Ovary (tissue), 3 donors: ENCODE measurements at regions not wholly inside any gene's neighbourhood (a gene's known extent, or its start where the extent isn't known, plus 50 kb on each side); places are given as distances from the start of the nearest gene placed in this dataset.
"Not testable (repeated sequence)": the region's sequence is repeated elsewhere in the genome, so short reads cannot be mapped to it uniquely, and the experiment has no call there.

Experiments used
- CTCF ChIP-seq, 3 donors: fragments of 450-650 bp in 2 of 3; fragments of 200-600 bp in 1 of 3; IDR thresholded peaks; one replicate each; pipeline versions ENCODE4 v1.5.1 to v1.8.0; 2016 to 2022; ENCODE audit warnings: antibody characterized with exemption in 3 of 3, mild to moderate bottlenecking in 1 of 3
- EP300 ChIP-seq: sonication (generic); formaldehyde crosslinking; IDR thresholded peaks from one replicate; pipeline ENCODE4 v1.6.1; 2017; ENCODE audit warnings: antibody characterized with exemption
- donor health status: DM: no; HTN: no; CAD: no.

DNA sequence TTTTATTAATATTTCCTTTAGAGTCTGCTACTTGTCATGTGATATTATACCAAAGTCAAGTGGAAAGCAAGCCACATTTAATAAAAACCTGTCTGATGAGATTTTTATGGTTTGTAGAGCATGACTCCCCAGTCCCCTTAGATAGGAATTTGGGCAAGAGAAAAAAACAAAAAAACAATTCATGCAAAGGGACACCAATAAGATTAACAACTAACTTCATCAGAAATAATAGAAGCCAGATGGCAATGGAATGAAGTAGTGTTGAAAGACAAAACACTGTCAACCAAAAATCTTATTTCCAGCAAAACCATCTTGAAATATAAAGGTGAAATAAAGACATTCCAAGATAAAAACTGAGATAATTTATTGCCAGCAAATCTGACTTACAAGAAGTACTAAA lies 228.8 kb upstream of the SGCG start:
- TF ChIP-seq CTCF (IDR thresholded peaks at IDR 0.05); EP300: not testable (repeated sequence)
